BJ (cell line): ENCODE measurements at regions not wholly inside any gene's neighbourhood (a gene's known extent, or its start where the extent isn't known, plus 50 kb on each side); places are given as distances from the start of the nearest gene placed in this dataset.
"Not testable (repeated sequence)": the region's sequence is repeated elsewhere in the genome, so short reads cannot be mapped to it uniquely, and the experiment has no call there.

Experiments used
- CTCF ChIA-PET: fragments of 350-600 bp; formaldehyde crosslinking; extraction: SDS; loops from one replicate; lab custom pipeline; 2021; ENCODE audit warnings: antibody characterized with exemption, inconsistent platforms; lab: Yijun Ruan, JAX
- POLR2A ChIA-PET: fragments of 300-600 bp; sonication (Branson Sonifier 250); formaldehyde crosslinking; extraction: SDS; loops from one replicate; lab custom pipeline; 2021; ENCODE audit warnings: antibody characterized with exemption; lab: Charles Lee
- DNase-seq: peaks from one replicate; pipeline ENCODE4 v3.0.0-alpha.2; 2011; ENCODE audit warnings: low read depth
- H3K27me3 ChIP-seq: 2 replicates; pipeline ENCODE4 v1.6.0; 2011; ENCODE audit warnings: low read length; ENCODE audit not compliant: control insufficient read depth, insufficient read depth
- H3K36me3 ChIP-seq: 2 replicates; pipeline ENCODE4 v1.5.1; 2011; ENCODE audit warnings: low read length; ENCODE audit not compliant: control insufficient read depth, insufficient read depth
- H3K4me3 ChIP-seq: 2 replicates; pipeline ENCODE4 v1.5.1; 2011; ENCODE audit warnings: low read depth, mild to moderate bottlenecking, control low read depth, low read length
- TF ChIP-seq, protein P1 (sequence below): IDR thresholded peaks from 2 replicates; pipeline ENCODE4 v1.5.1; 2011; ENCODE audit warnings: low read depth, mild to moderate bottlenecking, control low read depth, inconsistent platforms, low read length, moderate library complexity; ENCODE audit not compliant: insufficient read depth

DNA sequence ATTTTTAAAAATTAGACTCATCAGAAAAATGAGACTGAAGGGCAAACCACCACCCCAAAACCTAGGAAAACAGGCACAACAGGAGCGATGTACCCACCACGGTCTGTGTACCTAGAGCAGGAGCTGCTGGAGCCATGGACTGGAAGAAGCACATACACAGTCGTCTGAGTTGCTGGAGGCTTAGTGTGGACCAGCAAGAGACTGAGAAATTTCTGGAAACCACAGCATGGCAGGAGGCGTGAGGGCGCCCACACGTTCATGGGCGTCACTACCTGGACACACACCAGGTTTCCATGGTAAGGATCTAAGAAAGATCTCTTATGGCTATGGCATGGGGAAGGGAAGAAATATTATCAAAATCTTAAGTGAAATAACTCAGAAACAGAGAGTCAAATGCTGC lies 91.9 kb downstream of the MED10 start:
- Histone ChIP-seq H3K27me3 (no peaks in the 10 kb centered on the region), H3K36me3 (no peaks in the 10 kb centered on the region), H3K4me3 (no peak overlapping the region)
- ChIA-PET POLR2A (no interaction called here), CTCF (interaction anchor here (1.1 kb wide), 1 partner anchor 291 kb away, joined by 4 read pairs; no protein-coding TSS in a partner anchor)
- no peak for DNase-seq
- TF ChIP-seq, protein P1, sequence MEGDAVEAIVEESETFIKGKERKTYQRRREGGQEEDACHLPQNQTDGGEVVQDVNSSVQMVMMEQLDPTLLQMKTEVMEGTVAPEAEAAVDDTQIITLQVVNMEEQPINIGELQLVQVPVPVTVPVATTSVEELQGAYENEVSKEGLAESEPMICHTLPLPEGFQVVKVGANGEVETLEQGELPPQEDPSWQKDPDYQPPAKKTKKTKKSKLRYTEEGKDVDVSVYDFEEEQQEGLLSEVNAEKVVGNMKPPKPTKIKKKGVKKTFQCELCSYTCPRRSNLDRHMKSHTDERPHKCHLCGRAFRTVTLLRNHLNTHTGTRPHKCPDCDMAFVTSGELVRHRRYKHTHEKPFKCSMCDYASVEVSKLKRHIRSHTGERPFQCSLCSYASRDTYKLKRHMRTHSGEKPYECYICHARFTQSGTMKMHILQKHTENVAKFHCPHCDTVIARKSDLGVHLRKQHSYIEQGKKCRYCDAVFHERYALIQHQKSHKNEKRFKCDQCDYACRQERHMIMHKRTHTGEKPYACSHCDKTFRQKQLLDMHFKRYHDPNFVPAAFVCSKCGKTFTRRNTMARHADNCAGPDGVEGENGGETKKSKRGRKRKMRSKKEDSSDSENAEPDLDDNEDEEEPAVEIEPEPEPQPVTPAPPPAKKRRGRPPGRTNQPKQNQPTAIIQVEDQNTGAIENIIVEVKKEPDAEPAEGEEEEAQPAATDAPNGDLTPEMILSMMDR, result no peak

DNA sequence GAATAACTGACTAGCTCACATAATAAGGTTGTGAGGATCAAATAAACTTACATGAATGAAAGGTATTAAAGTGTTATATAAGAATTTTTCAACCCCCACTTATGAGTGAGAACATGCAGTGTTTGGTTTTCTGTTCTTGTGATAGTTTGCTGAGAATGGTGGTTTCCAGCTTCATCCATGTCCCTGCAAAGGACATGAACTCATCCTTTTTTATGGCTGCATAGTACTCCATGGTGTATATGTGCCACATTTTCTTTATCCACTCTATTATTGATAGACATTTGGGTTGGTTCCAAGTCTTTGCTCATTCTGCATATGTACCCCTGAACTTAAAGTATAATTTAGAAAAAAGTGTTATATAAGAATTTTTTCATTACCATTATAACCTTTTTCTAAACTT lies 93.9 kb downstream of the MED10 start:
- CTCF ChIA-PET, H3K36me3 ChIP-seq, H3K27me3 ChIP-seq, DNase-seq, H3K4me3 ChIP-seq, POLR2A ChIA-PET: not testable (repeated sequence)

DNA sequence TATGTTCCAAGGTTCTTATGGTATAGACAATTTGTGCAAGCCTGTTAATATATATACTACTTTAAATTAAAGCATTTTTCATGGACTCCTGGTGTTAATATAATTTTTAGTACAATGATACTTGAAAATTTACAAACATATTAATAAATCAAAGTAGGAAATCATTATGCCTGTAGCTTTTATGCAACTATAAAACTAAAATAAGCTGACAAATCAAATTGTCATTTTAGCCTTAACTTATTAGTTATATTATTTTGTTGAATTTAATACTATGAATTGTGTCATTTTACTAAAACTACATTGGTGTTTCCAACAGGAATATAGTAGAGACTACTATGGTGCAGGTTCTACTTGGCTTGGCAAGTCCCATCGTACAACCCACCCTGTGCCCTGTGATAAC lies 96.0 kb downstream of the MED10 start:
- Histone ChIP-seq H3K27me3 (no peaks in the 10 kb centered on the region), H3K4me3 (no peak overlapping the region), H3K36me3 (no peaks in the 10 kb centered on the region)
- CTCF ChIA-PET, result no interaction called here
- POLR2A ChIA-PET, result no interaction called here
- TF ChIP-seq, protein P1, result no peak
- DNase-seq, result no peak

GRCh38 chr5:6281818-6282217 lies 96.5 kb downstream of the MED10 start:
- TF ChIP-seq, protein P1, result no peak
- POLR2A ChIA-PET, result no interaction called here
- CTCF ChIA-PET, result no interaction called here
- no peak for DNase-seq
- Histone ChIP-seq H3K4me3 (no peak overlapping the region), H3K36me3 (no peaks in the 10 kb centered on the region), H3K27me3 (no peaks in the 10 kb centered on the region)

DNA sequence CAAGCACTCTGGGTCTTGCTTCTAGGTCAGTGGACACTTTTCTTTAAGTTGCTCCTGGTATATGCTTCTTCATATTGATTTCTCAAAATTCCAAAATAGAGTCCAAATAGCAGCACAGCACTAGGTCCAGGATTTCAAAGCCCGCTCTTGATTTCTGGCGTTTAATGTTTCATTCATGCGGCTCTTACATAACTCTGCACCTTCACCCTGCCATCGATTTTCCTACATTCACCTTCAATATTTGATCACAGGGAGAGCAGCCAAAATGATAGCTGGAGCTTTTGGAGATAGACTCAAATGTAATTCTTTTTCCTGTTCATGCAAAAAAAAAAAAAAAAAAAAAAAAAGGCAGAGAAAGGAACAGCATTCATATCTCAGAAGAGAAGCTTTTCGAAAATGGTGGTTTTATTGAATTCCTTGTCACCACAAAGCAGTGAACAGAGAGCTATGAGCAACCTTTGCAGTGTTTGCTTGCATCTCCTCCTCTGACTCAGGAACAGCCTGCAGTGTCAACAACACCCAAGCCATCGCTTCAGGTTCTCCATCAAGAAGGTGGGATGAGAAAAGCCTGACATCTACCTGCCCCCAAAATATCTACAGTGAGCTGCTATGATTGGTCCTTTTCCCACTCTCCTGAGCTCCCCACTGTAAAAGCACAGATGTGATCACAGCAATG lies 97.8 kb downstream of the MED10 start:
- no peak for DNase-seq
- POLR2A ChIA-PET, result no interaction called here
- TF ChIP-seq, protein P1, result no peak
- no peaks in the 10 kb centered on the region for H3K27me3 ChIP-seq
- CTCF ChIA-PET, result no interaction called here
- H3K4me3 ChIP-seq, result no peak overlapping the region
- H3K36me3 ChIP-seq, result no peaks in the 10 kb centered on the region

DNA sequence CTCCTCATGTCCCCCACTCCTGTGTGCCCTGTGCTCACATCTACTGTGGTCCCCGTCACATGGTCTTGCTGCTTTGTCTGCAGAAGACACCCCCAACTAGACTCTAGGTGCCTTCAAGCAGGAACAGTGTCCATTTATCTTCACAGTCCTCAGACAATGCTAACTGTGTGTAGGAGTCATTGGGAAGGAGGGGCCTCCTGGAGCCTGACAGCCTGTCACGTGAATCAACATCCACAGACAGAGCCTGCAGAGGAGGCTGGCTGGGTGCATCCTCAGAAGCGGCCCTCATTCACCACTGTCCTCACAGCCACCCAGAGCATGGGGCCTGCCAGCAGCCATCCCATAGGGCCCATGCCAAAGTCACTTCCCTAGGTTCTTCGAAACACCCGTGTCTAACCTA lies 98.7 kb downstream of the MED10 start:
- TF ChIP-seq, protein P1, result no peak
- no peak overlapping the region for H3K4me3 ChIP-seq
- no peak for DNase-seq
- ChIA-PET POLR2A (no interaction called here), CTCF (no interaction called here)
- no peaks in the 10 kb centered on the region for H3K36me3 ChIP-seq
- no peaks in the 10 kb centered on the region for H3K27me3 ChIP-seq
